ENCODE measurements at regions not wholly inside any gene's neighbourhood (a gene's known extent, or its start where the extent isn't known, plus 50 kb on each side); places are given as distances from the start of the nearest gene placed in this dataset.

DNA sequence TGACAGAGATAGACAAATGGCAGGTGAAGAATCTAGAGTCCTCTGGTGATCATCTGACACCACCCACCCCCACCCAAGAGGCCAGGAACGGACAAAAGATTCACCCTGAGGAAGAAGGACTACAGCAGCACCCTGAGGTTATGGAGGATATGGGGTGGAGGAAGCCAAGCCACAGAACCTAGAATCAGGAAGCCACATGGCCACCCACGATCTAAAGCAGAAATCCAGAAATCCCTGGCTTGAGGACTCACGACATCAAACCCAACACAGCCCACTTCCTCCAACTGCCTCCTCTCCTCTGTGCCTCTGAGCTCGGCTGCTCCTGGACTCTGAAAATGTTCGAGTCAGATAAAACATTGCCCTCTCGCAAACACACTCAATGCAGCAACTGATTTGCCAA is 364.3 kb downstream of the SHANK2 start:
- in situ Hi-C loops (cut with MboI) (no loop called here), intact Hi-C loops (cut with micrococcal nuclease) (no loop called here)
- Histone ChIP-seq H3K4me1 (replicated peaks in 1 of 2; ENCODE audit: control insufficient read depth in 2 of 2, insufficient read depth in 2 of 2, low read length in 2 of 2) (no peaks in the 10 kb centered on the region), H3K79me2 (ENCODE audit: control insufficient read depth, insufficient read depth, low read length) (no peaks in the 10 kb centered on the region), H3K27ac (ENCODE audit: extremely low read depth, low read depth, low read length) (no peak overlapping the region), H2AFZ (ENCODE audit: low read depth, low read length) (no peak overlapping the region), H3K4me3 (no peak overlapping the region), H3K9me1 (ENCODE audit: control insufficient read depth, insufficient read depth, low read length) (no peaks in the 10 kb centered on the region), H3K9ac (ENCODE audit: insufficient read depth in 1 of 2, low read depth in 2 of 2, low read length in 2 of 2) (no peak overlapping the region), H3K36me3 (ENCODE audit: control insufficient read depth, insufficient read depth, low read length) (no peaks in the 10 kb centered on the region), H3K9me3 (replicated peaks; ENCODE audit: control insufficient read depth, insufficient read depth, low read depth, low read length) (no peaks in the 10 kb centered on the region), H3K4me2 (ENCODE audit: insufficient read depth, low read length) (no peak overlapping the region), H3K27me3 (ENCODE audit: control insufficient read depth in 2 of 2, insufficient read depth in 2 of 2, low read length in 2 of 2) (peaks cover 11 to 62% of the 10 kb centered on the region in 2 experiments), H4K20me1 (replicated peaks; ENCODE audit: control insufficient read depth, insufficient read depth, low read length) (0 out of 2 replicates have a peak, but pooled peaks cover 2% of the 10 kb centered on the region)
- WGBS (ENCODE audit: insufficient coverage, low coverage, missing lambda C conversion rate), result 0% methylated on average over 6 of the region's 6 CpGs
- DNase-seq (ENCODE audit: extremely low read depth in 1 of 4, low spot score in 3 of 4) (no peak), ATAC-seq (no peak), FAIRE-seq (no peak)
- TF ChIP-seq TRIM24 (IDR thresholded peaks at IDR 0.05) (no peak), ZNF696 (CRISPR knock-in tag; conservative IDR thresholded peaks at IDR 0.05) (no peak), KLF16 (IDR thresholded peaks at IDR 0.05) (no peak), SP2 (IDR thresholded peaks at IDR 0.05; ENCODE audit: extremely low read depth, low read depth, low read length, poor library complexity, severe bottlenecking) (no peak), EGR1 (conservative IDR thresholded peaks at IDR 0.05) (no peak), CREBBP (IDR thresholded peaks at IDR 0.05; ENCODE audit: low read depth, low read length) (no peak), ZC3H4 (CRISPR knock-in tag; IDR thresholded peaks at IDR 0.05; ENCODE audit: borderline replicate concordance) (no peak), ILF3 (IDR thresholded peaks at IDR 0.05; ENCODE audit: borderline replicate concordance) (no peak), KDM5B (IDR thresholded peaks at IDR 0.05; ENCODE audit: insufficient replicate concordance, low read depth, low read length) (no peak), DNMT1 (IDR thresholded peaks at IDR 0.05) (no peak), YBX1 (IDR thresholded peaks at IDR 0.05) (no peak)
- TF ChIP-seq, protein P1, sequence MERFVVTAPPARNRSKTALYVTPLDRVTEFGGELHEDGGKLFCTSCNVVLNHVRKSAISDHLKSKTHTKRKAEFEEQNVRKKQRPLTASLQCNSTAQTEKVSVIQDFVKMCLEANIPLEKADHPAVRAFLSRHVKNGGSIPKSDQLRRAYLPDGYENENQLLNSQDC (CRISPR knock-in tag; IDR thresholded peaks at IDR 0.05), result no peak
- TF ChIP-seq, protein P2, sequence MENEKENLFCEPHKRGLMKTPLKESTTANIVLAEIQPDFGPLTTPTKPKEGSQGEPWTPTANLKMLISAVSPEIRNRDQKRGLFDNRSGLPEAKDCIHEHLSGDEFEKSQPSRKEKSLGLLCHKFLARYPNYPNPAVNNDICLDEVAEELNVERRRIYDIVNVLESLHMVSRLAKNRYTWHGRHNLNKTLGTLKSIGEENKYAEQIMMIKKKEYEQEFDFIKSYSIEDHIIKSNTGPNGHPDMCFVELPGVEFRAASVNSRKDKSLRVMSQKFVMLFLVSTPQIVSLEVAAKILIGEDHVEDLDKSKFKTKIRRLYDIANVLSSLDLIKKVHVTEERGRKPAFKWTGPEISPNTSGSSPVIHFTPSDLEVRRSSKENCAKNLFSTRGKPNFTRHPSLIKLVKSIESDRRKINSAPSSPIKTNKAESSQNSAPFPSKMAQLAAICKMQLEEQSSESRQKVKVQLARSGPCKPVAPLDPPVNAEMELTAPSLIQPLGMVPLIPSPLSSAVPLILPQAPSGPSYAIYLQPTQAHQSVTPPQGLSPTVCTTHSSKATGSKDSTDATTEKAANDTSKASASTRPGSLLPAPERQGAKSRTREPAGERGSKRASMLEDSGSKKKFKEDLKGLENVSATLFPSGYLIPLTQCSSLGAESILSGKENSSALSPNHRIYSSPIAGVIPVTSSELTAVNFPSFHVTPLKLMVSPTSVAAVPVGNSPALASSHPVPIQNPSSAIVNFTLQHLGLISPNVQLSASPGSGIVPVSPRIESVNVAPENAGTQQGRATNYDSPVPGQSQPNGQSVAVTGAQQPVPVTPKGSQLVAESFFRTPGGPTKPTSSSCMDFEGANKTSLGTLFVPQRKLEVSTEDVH (IDR thresholded peaks at IDR 0.05; ENCODE audit: low read depth, partially characterized antibody), result no peak
- TF ChIP-seq, protein P3, sequence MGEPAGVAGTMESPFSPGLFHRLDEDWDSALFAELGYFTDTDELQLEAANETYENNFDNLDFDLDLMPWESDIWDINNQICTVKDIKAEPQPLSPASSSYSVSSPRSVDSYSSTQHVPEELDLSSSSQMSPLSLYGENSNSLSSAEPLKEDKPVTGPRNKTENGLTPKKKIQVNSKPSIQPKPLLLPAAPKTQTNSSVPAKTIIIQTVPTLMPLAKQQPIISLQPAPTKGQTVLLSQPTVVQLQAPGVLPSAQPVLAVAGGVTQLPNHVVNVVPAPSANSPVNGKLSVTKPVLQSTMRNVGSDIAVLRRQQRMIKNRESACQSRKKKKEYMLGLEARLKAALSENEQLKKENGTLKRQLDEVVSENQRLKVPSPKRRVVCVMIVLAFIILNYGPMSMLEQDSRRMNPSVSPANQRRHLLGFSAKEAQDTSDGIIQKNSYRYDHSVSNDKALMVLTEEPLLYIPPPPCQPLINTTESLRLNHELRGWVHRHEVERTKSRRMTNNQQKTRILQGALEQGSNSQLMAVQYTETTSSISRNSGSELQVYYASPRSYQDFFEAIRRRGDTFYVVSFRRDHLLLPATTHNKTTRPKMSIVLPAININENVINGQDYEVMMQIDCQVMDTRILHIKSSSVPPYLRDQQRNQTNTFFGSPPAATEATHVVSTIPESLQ (CRISPR knock-in tag; IDR thresholded peaks at IDR 0.05), result no peak
- TF ChIP-seq, protein P4, sequence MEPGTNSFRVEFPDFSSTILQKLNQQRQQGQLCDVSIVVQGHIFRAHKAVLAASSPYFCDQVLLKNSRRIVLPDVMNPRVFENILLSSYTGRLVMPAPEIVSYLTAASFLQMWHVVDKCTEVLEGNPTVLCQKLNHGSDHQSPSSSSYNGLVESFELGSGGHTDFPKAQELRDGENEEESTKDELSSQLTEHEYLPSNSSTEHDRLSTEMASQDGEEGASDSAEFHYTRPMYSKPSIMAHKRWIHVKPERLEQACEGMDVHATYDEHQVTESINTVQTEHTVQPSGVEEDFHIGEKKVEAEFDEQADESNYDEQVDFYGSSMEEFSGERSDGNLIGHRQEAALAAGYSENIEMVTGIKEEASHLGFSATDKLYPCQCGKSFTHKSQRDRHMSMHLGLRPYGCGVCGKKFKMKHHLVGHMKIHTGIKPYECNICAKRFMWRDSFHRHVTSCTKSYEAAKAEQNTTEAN (CRISPR knock-in tag; IDR thresholded peaks at IDR 0.05), result no peak
- POLR2A ChIA-PET, result no interaction called here
- CTCF ChIA-PET (ENCODE audit: low intra/inter-chr PET ratio), result no interaction called here
- no TSS peak for BruUV-seq (replicated peaks)

Measured in K562 (cell line).